ENCODE measurements at regions not wholly inside any gene's neighbourhood (a gene's known extent, or its start where the extent isn't known, plus 50 kb on each side); places are given as distances from the start of the nearest gene placed in this dataset.

GRCh38 chr4:4608214-4608537 lies 66.3 kb upstream of the STX18 start:
- TF ChIP-seq CTCF (IDR thresholded peaks at IDR 0.05) (no peak), POLR2A (IDR thresholded peaks at IDR 0.05) (no peak)

Measured in ovary (tissue), 3 donors.